Ovary (tissue), 7 donors: ENCODE measurements at regions not wholly inside any gene's neighbourhood (a gene's known extent, or its start where the extent isn't known, plus 50 kb on each side); places are given as distances from the start of the nearest gene placed in this dataset.

Experiments
- DNase-seq, 5 donors: peaks; one replicate each; pipeline ENCODE4 v3.0.0-alpha.2; 2019 to 2020
- H3K27ac ChIP-seq, 2 donors: fragments of 200-600 bp; one replicate each; pipeline versions ENCODE4 v1.5.1 to v1.8.0; 2019 to 2022
- H3K27me3 ChIP-seq: fragments of 200-600 bp; one replicate; pipeline ENCODE4 v1.8.0; 2022
- H3K36me3 ChIP-seq: fragments of 200-600 bp; sonication (generic); one replicate; pipeline ENCODE4 v1.5.1; 2019
- H3K4me1 ChIP-seq: one replicate; pipeline ENCODE4 v1.8.1; 2013; ENCODE audit warnings: mild to moderate bottlenecking, moderate library complexity; ENCODE audit not compliant: insufficient read depth
- H3K4me3 ChIP-seq: fragments of 200-600 bp; sonication (generic); one replicate; pipeline ENCODE4 v1.5.1; 2017
- H3K9me3 ChIP-seq, 2 donors: fragments of 200-600 bp in 1 of 2; sonication (generic) in 1 of 2; one replicate each; pipeline versions ENCODE4 v1.5.1 to v1.8.1; 2013 to 2019; ENCODE audit warnings: mild to moderate bottlenecking in 1 of 2, moderate library complexity in 1 of 2
- CTCF ChIP-seq, 3 donors: fragments of 450-650 bp in 2 of 3; fragments of 200-600 bp in 1 of 3; IDR thresholded peaks; one replicate each; pipeline versions ENCODE4 v1.5.1 to v1.8.0; 2016 to 2022; ENCODE audit warnings: antibody characterized with exemption in 3 of 3, mild to moderate bottlenecking in 1 of 3
- EP300 ChIP-seq: sonication (generic); formaldehyde crosslinking; IDR thresholded peaks from one replicate; pipeline ENCODE4 v1.6.1; 2017; ENCODE audit warnings: antibody characterized with exemption
- POLR2A ChIP-seq: fragments of 450-650 bp; IDR thresholded peaks from one replicate; pipeline ENCODE4 v1.6.1; 2017; ENCODE audit warnings: antibody characterized with exemption, mild to moderate bottlenecking, moderate library complexity
- WGBS, 3 donors: extraction: QIAGEN DNeasy Blood & Tissue Kit in 1 of 3; methylation state at CpG; one replicate each; pipeline versions ENCODE4 v1.1.5 to v1.1.7; 2013 to 2017; 5-methylcytosine and 5-hydroxymethylcytosine counted together
- intact Hi-C, 4 donors: fragments of 100-400 bp; cut with DNase I; formaldehyde crosslinking; loops; one replicate each; pipeline versions ENCODE4 v1.11.0 to v1.15.1; 2022 to 2023
- donor health status: DM: no; HTN: no; CAD: no; lungs with moderate emphysema.
- donor health status: DM: no; HTN: no; CAD: no.
- donor health status: Bipolar disorder and iron deficiency.
- donor health status: DM: no; HTN: no; CAD: no.
- donor health status: DM: yes; HTN: yes; CAD: no.

GRCh38 chr14:98886982-98887381 lies 385.0 kb downstream of the BCL11B start:
- no peaks in the 10 kb centered on the region for H3K36me3 ChIP-seq
- intact Hi-C loops = no loop called here
- no peak overlapping the region for H3K4me3 ChIP-seq
- H3K27me3 ChIP-seq = no peaks in the 10 kb centered on the region
- H3K27ac ChIP-seq = no peak overlapping the region
- H3K9me3 ChIP-seq = no peaks in the 10 kb centered on the region
- no peak for TF ChIP-seq CTCF (IDR thresholded peaks at IDR 0.05)
- TF ChIP-seq EP300 = no peak
- no peak for TF ChIP-seq POLR2A
- DNase-seq = no peak
- H3K4me1 ChIP-seq = peaks cover 4% of the 10 kb centered on the region
- WGBS, 3 donors = 86 to 94% (median 93%) methylated on average over 8 of the region's 8 CpGs

- no peaks in the 10 kb centered on the region for H3K36me3 ChIP-seq
- 74 to 84% (median 79%) methylated on average over 3 of the region's 3 CpGs for WGBS, 3 donors
- H3K27me3 ChIP-seq = no peaks in the 10 kb centered on the region
- intact Hi-C loops = no loop called here
- H3K4me3 ChIP-seq = no peak overlapping the region
- peaks cover 4% of the 10 kb centered on the region for H3K4me1 ChIP-seq
- no peak for TF ChIP-seq POLR2A
- TF ChIP-seq EP300 = no peak
- TF ChIP-seq CTCF (IDR thresholded peaks at IDR 0.05) = no peak
- DNase-seq = no peak
- no peak overlapping the region for H3K27ac ChIP-seq
- H3K9me3 ChIP-seq = no peaks in the 10 kb centered on the region
Measured at GRCh38 chr14:98888281-98888680, 383.7 kb downstream of the BCL11B start.

GRCh38 chr14:98888927-98889835 lies 382.8 kb downstream of the BCL11B start:
- Histone ChIP-seq H3K27me3 (no peaks in the 10 kb centered on the region), H3K27ac (no peak overlapping the region), H3K4me3 (no peak overlapping the region), H3K9me3 (no peaks in the 10 kb centered on the region), H3K36me3 (no peaks in the 10 kb centered on the region), H3K4me1 (peaks cover 4% of the 10 kb centered on the region)
- no peak for DNase-seq
- intact Hi-C loops = no loop called here
- 93 to 96% (median 94%) methylated on average over 11 of the region's 11 CpGs for WGBS, 3 donors
- TF ChIP-seq EP300 = no peak
- no peak for TF ChIP-seq CTCF (IDR thresholded peaks at IDR 0.05)
- TF ChIP-seq POLR2A = no peak

- TF ChIP-seq CTCF (IDR thresholded peaks at IDR 0.05) (no peak), POLR2A (no peak), EP300 (no peak)
- no peak for DNase-seq
- H3K27me3 ChIP-seq = no peaks in the 10 kb centered on the region
Measured at GRCh38 chr14:98889836-98890185, 382.2 kb downstream of the BCL11B start.

More at GRCh38 chr14:98889836-98890185, 382.2 kb downstream of the BCL11B start:
- no peak overlapping the region for H3K4me3 ChIP-seq
- H3K27ac ChIP-seq = no peak overlapping the region
- intact Hi-C loops = no loop called here
- H3K36me3 ChIP-seq = no peaks in the 10 kb centered on the region
- H3K9me3 ChIP-seq = no peaks in the 10 kb centered on the region
- WGBS, 3 donors = 93 to 96% (median 96%) methylated on average over 8 of the region's 8 CpGs
- H3K4me1 ChIP-seq = peaks cover 7% of the 10 kb centered on the region
